HG02623 (cell line): ENCODE measurements at regions not wholly inside any gene's neighbourhood (a gene's known extent, or its start where the extent isn't known, plus 50 kb on each side); places are given as distances from the start of the nearest gene placed in this dataset.

Experiments used
- ATAC-seq: cut with Tn5 transposase; IDR thresholded peaks from one replicate; pipeline ENCODE4 v1.9.1; 2021; ENCODE audit warnings: moderate library complexity; ENCODE audit not compliant: unreplicated experiment

- no peak for ATAC-seq
These were observed 393.1 kb downstream of the TAF11L14 start for GRCh38 chr5:18027241-18027867.

GRCh38 chr5:18028036-18028435, 393.8 kb downstream of the TAF11L14 start:
- no peak for ATAC-seq

- no peak for ATAC-seq
These were observed 398.5 kb downstream of the TAF11L14 start for GRCh38 chr5:18032744-18033143.

- no peak for ATAC-seq
These were observed 402.3 kb downstream of the TAF11L14 start for GRCh38 chr5:18036531-18036930.

- no peak for ATAC-seq
These were observed 403.5 kb downstream of the TAF11L14 start for GRCh38 chr5:18037718-18038117.

- ATAC-seq = no peak
These were observed 409.1 kb downstream of the TAF11L14 start for GRCh38 chr5:18043344-18043743.

GRCh38 chr5:18048449-18048848, 414.2 kb downstream of the TAF11L14 start:
- ATAC-seq = no peak

GRCh38 chr5:18050345-18050744, 416.1 kb downstream of the TAF11L14 start:
- no peak for ATAC-seq

GRCh38 chr5:18050776-18051175, 416.5 kb downstream of the TAF11L14 start:
- no peak for ATAC-seq

- ATAC-seq = no peak
These were observed 417.7 kb downstream of the TAF11L14 start for GRCh38 chr5:18051953-18052352.

- no peak for ATAC-seq
These were observed 418.3 kb downstream of the TAF11L14 start for GRCh38 chr5:18052569-18052968.

- no peak for ATAC-seq
These were observed 423.5 kb downstream of the TAF11L14 start for GRCh38 chr5:18057725-18058124.

- no peak for ATAC-seq
These were observed 433.4 kb downstream of the TAF11L14 start for GRCh38 chr5:18067615-18068014.

GRCh38 chr5:18068826-18069225, 434.6 kb downstream of the TAF11L14 start:
- ATAC-seq = no peak

- no peak for ATAC-seq
These were observed 435.5 kb downstream of the TAF11L14 start for GRCh38 chr5:18069790-18070189.

GRCh38 chr5:18072600-18072999, 438.3 kb downstream of the TAF11L14 start:
- ATAC-seq = no peak

- no peak for ATAC-seq
These were observed 440.7 kb downstream of the TAF11L14 start for GRCh38 chr5:18074961-18075360.

- ATAC-seq = no peak
These were observed 443.9 kb downstream of the TAF11L14 start for GRCh38 chr5:18078157-18078556.

GRCh38 chr5:18079831-18080230, 445.6 kb downstream of the TAF11L14 start:
- no peak for ATAC-seq

GRCh38 chr5:18088020-18088579, 453.8 kb downstream of the TAF11L14 start:
- ATAC-seq = no peak

GRCh38 chr5:18090177-18090576, 455.9 kb downstream of the TAF11L14 start:
- no peak for ATAC-seq

- ATAC-seq = no peak
These were observed 456.9 kb downstream of the TAF11L14 start for GRCh38 chr5:18091142-18091541.

- no peak for ATAC-seq
These were observed 457.5 kb downstream of the TAF11L14 start for GRCh38 chr5:18091758-18092157.
